A549 (cell line): ENCODE measurements at regions not wholly inside any gene's neighbourhood (a gene's known extent, or its start where the extent isn't known, plus 50 kb on each side); places are given as distances from the start of the nearest gene placed in this dataset.

Experiments used
- ATAC-seq, 2 experiments: fragments of 200-7000 bp in 1 of 2; fragments of >200 bp in 1 of 2; cut with Nextera tagmentation in 1 of 2; cut with Tn5 transposase in 1 of 2; 3 replicates each; pipeline versions ENCODE4 v1.8.0 to v1.9.1; 2018 to 2020; ENCODE audit warnings: mild to moderate bottlenecking in 1 of 2, moderate library complexity in 1 of 2
- CTCF ChIA-PET: fragments of 300-600 bp; sonication (Branson Sonifier 250); formaldehyde crosslinking; extraction: SDS; loops from one replicate; lab custom pipeline; 2021; ENCODE audit warnings: antibody characterized with exemption, inconsistent platforms; lab: Yijun Ruan, JAX
- POLR2A ChIA-PET: fragments of 350-600 bp; formaldehyde crosslinking; extraction: SDS; loops from one replicate; lab custom pipeline; 2021; ENCODE audit warnings: antibody characterized with exemption, inconsistent platforms; lab: Yijun Ruan, JAX
- DNase-seq, 2 experiments: peaks; one replicate each; pipeline versions ENCODE4 v3.0.0 to v3.0.0-alpha.2; 2011 to 2016; ENCODE audit warnings: low read depth in 1 of 2, low spot score in 1 of 2
- FAIRE-seq: peaks from 2 replicates; lab custom pipeline; 2011; peaks lifted over from hg19 to GRCh38; lab: Jason Lieb, UNC
- H3K27ac ChIP-seq, 2 experiments: fragments of >200 bp; sonication (Bioruptor Twin); formaldehyde crosslinking; 3 replicates each; pipeline ENCODE4 v1.5.1; 2016 to 2017
- H3K4me1 ChIP-seq: fragments of >200 bp; sonication (Bioruptor Twin); formaldehyde crosslinking; 3 replicates; pipeline ENCODE4 v1.6.1; 2016
- H3K4me2 ChIP-seq: fragments of >200 bp; sonication (Bioruptor Twin); formaldehyde crosslinking; 3 replicates; pipeline ENCODE4 v1.6.1; 2016
- H3K4me3 ChIP-seq: fragments of >200 bp; sonication (Bioruptor Twin); formaldehyde crosslinking; 3 replicates; pipeline ENCODE4 v1.5.1; 2016
- H3K9me3 ChIP-seq: fragments of >200 bp; sonication (Bioruptor Twin); formaldehyde crosslinking; 3 replicates; pipeline ENCODE4 v1.6.1; 2016
- CBX8 ChIP-seq: fragments of 200-600 bp; sonication (generic); IDR thresholded peaks from 2 replicates; pipeline ENCODE4 v1.6.1; 2016
- EHF ChIP-seq: fragments of 250-450 bp; sonication (Bioruptor Pico); IDR thresholded peaks from 2 replicates; pipeline ENCODE4 v1.5.0; 2020; ENCODE audit warnings: mild to moderate bottlenecking
- EHMT2 ChIP-seq: fragments of 200-600 bp; sonication (generic); IDR thresholded peaks from 2 replicates; pipeline ENCODE4 v1.6.1; 2016; ENCODE audit warnings: antibody characterized with exemption, low read depth, mild to moderate bottlenecking, moderate library complexity
- EP300 ChIP-seq, 2 experiments: fragments of >200 bp; sonication (Bioruptor Twin); formaldehyde crosslinking; IDR thresholded peaks; 2 replicates in 1 of 2; 3 replicates in 1 of 2; pipeline ENCODE4 v1.6.1; 2016 to 2017
- HDAC2 ChIP-seq: fragments of 200-600 bp; sonication (generic); IDR thresholded peaks from 2 replicates; pipeline ENCODE4 v1.6.1; 2016
- HEYL ChIP-seq: fragments of 250-450 bp; sonication (Bioruptor Pico); IDR thresholded peaks from 2 replicates; pipeline ENCODE4 v1.8.0; 2021; ENCODE audit warnings: mild to moderate bottlenecking, moderate library complexity
- HMGXB4 ChIP-seq: fragments of 250-450 bp; sonication (Bioruptor Pico); IDR thresholded peaks from 2 replicates; pipeline ENCODE4 v1.5.0; 2021; ENCODE audit warnings: mild to moderate bottlenecking, moderate library complexity, borderline replicate concordance
- MAZ ChIP-seq: fragments of 150-350 bp; IDR thresholded peaks from 2 replicates; pipeline ENCODE4 v1.6.1; 2014; ENCODE audit warnings: antibody characterized with exemption, low read depth, low read length, borderline replicate concordance
- NPAS2 ChIP-seq: fragments of 250-450 bp; sonication (Bioruptor Pico); IDR thresholded peaks from 2 replicates; pipeline ENCODE4 v1.8.0; 2022; ENCODE audit warnings: mild to moderate bottlenecking, moderate library complexity, borderline replicate concordance
- POLR2A ChIP-seq: IDR thresholded peaks from 2 replicates; pipeline ENCODE4 v1.6.1; 2012; ENCODE audit warnings: mild to moderate bottlenecking, low read length
- RAD21 ChIP-seq, 2 experiments: fragments of >200 bp in 1 of 2; sonication (Bioruptor Twin) in 1 of 2; formaldehyde crosslinking in 1 of 2; IDR thresholded peaks in 1 of 2; conservative IDR thresholded peaks in 1 of 2; 2 replicates in 1 of 2; 3 replicates in 1 of 2; pipeline ENCODE4 v1.6.1; 2012 to 2018; ENCODE audit warnings: inconsistent platforms in 1 of 2
- RARB ChIP-seq: fragments of 250-450 bp; sonication (Bioruptor Pico); IDR thresholded peaks from 2 replicates; pipeline ENCODE4 v1.8.0; 2021; ENCODE audit warnings: mild to moderate bottlenecking, moderate library complexity
- RFX5 ChIP-seq: fragments of 450-650 bp; IDR thresholded peaks from 2 replicates; pipeline ENCODE4 v1.7.1; 2014; ENCODE audit warnings: antibody characterized with exemption, mild to moderate bottlenecking, moderate library complexity
- SMC3 ChIP-seq: fragments of >200 bp; sonication (Bioruptor Twin); formaldehyde crosslinking; IDR thresholded peaks from 3 replicates; pipeline ENCODE4 v1.6.1; 2018; ENCODE audit warnings: inconsistent platforms
- TFCP2L1 ChIP-seq: fragments of 250-450 bp; sonication (Bioruptor Pico); IDR thresholded peaks from 2 replicates; pipeline ENCODE4 v1.5.0; 2021; ENCODE audit warnings: mild to moderate bottlenecking
- TP53 ChIP-seq: fragments of 250-450 bp; sonication (Bioruptor Pico); IDR thresholded peaks from 2 replicates; pipeline ENCODE4 v1.5.0; 2021; ENCODE audit warnings: mild to moderate bottlenecking, moderate library complexity
- USF2 ChIP-seq: fragments of 450-650 bp; IDR thresholded peaks from 2 replicates; pipeline ENCODE4 v1.6.1; 2014; ENCODE audit warnings: antibody characterized with exemption
- ZC3H11A ChIP-seq: fragments of 450-650 bp; IDR thresholded peaks from 2 replicates; pipeline ENCODE4 v1.6.1; 2014; ENCODE audit warnings: antibody characterized with exemption, mild to moderate bottlenecking
- ZSCAN20 ChIP-seq: fragments of 250-450 bp; sonication (Bioruptor Pico); IDR thresholded peaks from 2 replicates; pipeline ENCODE4 v1.8.0; 2022; ENCODE audit warnings: mild to moderate bottlenecking, moderate library complexity
- WGBS: methylation state at CpG from one replicate; pipeline ENCODE4 v1.1.6; 2017; ENCODE audit errors: missing lambda C conversion rate; 5-methylcytosine and 5-hydroxymethylcytosine counted together
- TF ChIP-seq, protein P1 (sequence below): IDR thresholded peaks from 2 replicates; pipeline ENCODE4 v1.6.1; 2012; ENCODE audit warnings: low read depth, borderline replicate concordance
- TF ChIP-seq, protein P2 (sequence below): fragments of >200 bp; sonication (Bioruptor Twin); formaldehyde crosslinking; IDR thresholded peaks from 3 replicates; pipeline ENCODE4 v1.5.1; 2016
- TF ChIP-seq, protein P3 (sequence below): IDR thresholded peaks from 2 replicates; pipeline ENCODE4 v1.6.1; 2012

DNA sequence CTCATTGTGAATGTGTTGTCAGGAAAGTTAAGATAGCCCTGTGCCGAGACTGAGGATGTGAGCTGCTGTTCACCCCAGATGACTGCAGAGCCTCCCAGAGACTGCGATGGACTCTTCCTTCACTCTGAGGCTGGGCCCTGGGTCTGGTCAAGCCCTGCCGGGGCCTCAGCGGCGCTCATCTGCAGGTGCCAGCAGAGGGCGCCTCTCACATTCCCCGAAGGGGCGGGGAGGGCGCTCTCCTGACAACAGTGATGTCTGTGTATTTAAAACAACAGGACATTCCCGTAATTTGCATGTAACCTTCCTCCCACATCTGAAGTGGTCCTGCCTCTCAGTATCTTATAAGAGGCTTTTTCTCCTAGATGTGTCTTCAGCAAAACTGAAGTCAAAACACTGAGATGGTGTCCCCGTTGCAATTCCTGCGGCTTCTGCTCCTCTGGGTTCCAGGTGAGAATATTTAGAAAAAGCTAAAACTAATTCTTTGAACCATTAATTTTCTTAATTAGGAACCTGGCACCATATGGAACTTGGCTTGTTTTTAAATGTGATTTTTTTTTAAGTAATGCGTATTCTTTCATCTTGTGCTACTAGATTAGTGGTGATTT is 1377.9 kb downstream of the RPIA start:
- DNase-seq (peak; percentile 26 to 42), ATAC-seq (peak; percentile 93 to 100), FAIRE-seq (no peak)
- Histone ChIP-seq H3K27ac (no peak overlapping the region), H3K4me2 (no peak overlapping the region), H3K4me1 (no peaks in the 10 kb centered on the region), H3K9me3 (no peaks in the 10 kb centered on the region), H3K4me3 (no peak overlapping the region)
- TF ChIP-seq POLR2A (no peak), MAZ (no peak), ZSCAN20 (CRISPR knock-in tag) (no peak), RAD21 (conservative IDR thresholded peaks at IDR 0.05 in 1 of 2, IDR thresholded peaks at IDR 0.05 in 1 of 2) (peak; percentile 21 to 25; a peak in 2 of 5 replicates), SMC3 (peak; percentile 29; the same call in 1 of the 3 replicates), HDAC2 (no peak), RARB (CRISPR knock-in tag) (no peak), NPAS2 (CRISPR knock-in tag) (no peak)
- TF ChIP-seq, protein P1, sequence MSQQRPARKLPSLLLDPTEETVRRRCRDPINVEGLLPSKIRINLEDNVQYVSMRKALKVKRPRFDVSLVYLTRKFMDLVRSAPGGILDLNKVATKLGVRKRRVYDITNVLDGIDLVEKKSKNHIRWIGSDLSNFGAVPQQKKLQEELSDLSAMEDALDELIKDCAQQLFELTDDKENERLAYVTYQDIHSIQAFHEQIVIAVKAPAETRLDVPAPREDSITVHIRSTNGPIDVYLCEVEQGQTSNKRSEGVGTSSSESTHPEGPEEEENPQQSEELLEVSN = no peak
- TF ChIP-seq, protein P2, sequence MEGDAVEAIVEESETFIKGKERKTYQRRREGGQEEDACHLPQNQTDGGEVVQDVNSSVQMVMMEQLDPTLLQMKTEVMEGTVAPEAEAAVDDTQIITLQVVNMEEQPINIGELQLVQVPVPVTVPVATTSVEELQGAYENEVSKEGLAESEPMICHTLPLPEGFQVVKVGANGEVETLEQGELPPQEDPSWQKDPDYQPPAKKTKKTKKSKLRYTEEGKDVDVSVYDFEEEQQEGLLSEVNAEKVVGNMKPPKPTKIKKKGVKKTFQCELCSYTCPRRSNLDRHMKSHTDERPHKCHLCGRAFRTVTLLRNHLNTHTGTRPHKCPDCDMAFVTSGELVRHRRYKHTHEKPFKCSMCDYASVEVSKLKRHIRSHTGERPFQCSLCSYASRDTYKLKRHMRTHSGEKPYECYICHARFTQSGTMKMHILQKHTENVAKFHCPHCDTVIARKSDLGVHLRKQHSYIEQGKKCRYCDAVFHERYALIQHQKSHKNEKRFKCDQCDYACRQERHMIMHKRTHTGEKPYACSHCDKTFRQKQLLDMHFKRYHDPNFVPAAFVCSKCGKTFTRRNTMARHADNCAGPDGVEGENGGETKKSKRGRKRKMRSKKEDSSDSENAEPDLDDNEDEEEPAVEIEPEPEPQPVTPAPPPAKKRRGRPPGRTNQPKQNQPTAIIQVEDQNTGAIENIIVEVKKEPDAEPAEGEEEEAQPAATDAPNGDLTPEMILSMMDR = peak; percentile 53
- POLR2A ChIA-PET = no interaction called here
- WGBS = 38% methylated on average over 5 of the region's 13 CpGs
- CTCF ChIA-PET = no interaction called here

- no peaks in the 10 kb centered on the region for H3K4me1 ChIP-seq
- no peak for DNase-seq
- no peak for ATAC-seq
- WGBS = 19% methylated on average over 2 of the region's 3 CpGs
- FAIRE-seq = no peak
- no peaks in the 10 kb centered on the region for H3K9me3 ChIP-seq
- H3K27ac ChIP-seq = no peak overlapping the region
- no peak overlapping the region for H3K4me2 ChIP-seq
- ChIA-PET POLR2A (no interaction called here), CTCF (no interaction called here)
- H3K4me3 ChIP-seq = no peak overlapping the region
- TF ChIP-seq EHMT2 = no peak
- no peak for TF ChIP-seq USF2
- TF ChIP-seq MAZ = no peak
- TF ChIP-seq RFX5 = no peak
- TF ChIP-seq TFCP2L1 (CRISPR knock-in tag) = no peak
Measured at GRCh38 chr2:90076311-90076710, 1384.8 kb downstream of the RPIA start.

- H3K4me2 ChIP-seq = no peak overlapping the region
- TF ChIP-seq EHF (CRISPR knock-in tag) (no peak), SMC3 (no peak), TP53 (CRISPR knock-in tag) (no peak), HMGXB4 (CRISPR knock-in tag) (no peak), HEYL (CRISPR knock-in tag) (no peak), ZC3H11A (no peak), CBX8 (no peak), EP300 (IDR thresholded peaks at IDR 0.05) (no peak)
- TF ChIP-seq, protein P1 = no peak
- TF ChIP-seq, protein P3, sequence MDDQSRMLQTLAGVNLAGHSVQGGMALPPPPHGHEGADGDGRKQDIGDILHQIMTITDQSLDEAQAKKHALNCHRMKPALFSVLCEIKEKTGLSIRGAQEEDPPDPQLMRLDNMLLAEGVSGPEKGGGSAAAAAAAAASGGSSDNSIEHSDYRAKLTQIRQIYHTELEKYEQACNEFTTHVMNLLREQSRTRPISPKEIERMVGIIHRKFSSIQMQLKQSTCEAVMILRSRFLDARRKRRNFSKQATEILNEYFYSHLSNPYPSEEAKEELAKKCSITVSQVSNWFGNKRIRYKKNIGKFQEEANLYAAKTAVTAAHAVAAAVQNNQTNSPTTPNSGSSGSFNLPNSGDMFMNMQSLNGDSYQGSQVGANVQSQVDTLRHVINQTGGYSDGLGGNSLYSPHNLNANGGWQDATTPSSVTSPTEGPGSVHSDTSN = no peak
- FAIRE-seq (no peak), ATAC-seq (no peak), DNase-seq (no peak)
- no peaks in the 10 kb centered on the region for H3K4me1 ChIP-seq
- ChIA-PET POLR2A (no interaction called here), CTCF (no interaction called here)
- H3K27ac ChIP-seq = no peak overlapping the region
- no peak overlapping the region for H3K4me3 ChIP-seq
- no peaks in the 10 kb centered on the region for H3K9me3 ChIP-seq
- 4% methylated on average over 2 of the region's 2 CpGs for WGBS
Measured at GRCh38 chr2:90077948-90078347, 1386.5 kb downstream of the RPIA start.
